Inflammatory macrophage (primary cell): ENCODE measurements at regions not wholly inside any gene's neighbourhood (a gene's known extent, or its start where the extent isn't known, plus 50 kb on each side); places are given as distances from the start of the nearest gene placed in this dataset.
"Not testable (repeated sequence)": the region's sequence is repeated elsewhere in the genome, so short reads cannot be mapped to it uniquely, and the experiment has no call there.

Experiments used
- DNase-seq, 2 donors: peaks; one replicate each; pipeline ENCODE4 v3.0.0-alpha.2; 2020 to 2022

DNA sequence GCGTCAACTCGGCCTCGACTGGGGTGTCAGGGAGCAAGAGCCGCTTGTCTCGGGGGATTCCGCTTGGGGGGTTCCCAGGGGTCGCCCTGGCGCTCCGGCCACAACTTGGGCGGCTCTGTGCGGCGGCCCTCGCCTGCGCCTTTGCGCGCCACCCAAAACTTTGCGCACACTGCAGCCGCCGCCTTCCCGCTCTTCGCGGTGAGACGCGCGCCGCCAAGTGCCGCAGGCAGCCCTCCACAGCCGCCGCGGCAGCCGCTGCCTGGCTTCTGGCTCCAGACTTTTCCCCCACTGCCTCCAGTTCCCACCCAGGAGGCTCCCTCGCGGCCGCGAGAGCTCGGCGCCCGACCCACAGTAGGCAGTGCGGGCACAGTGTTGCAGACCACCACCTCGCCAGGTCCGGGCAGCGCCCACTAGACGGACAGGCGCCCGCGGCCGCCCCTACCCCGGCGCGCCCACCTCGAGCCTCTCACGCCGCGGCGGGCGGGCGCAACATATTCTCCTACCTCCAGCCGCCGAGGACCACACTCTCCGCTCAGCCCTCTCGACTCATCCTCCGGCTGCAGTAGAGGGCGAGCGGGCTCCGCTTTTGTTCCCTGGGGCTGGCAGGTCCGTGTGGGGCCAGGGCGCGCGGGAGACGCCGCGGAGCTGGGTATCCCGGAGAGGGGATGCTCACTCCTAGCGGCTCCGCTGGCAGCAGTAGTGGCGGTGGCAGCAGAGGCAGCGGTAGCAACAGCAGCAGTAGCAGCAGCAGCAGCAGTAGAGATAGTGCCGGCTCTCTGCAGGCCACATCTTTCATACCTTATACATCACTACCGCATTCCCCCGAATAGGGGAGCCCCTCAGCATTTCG lies 296.6 kb downstream of the OMA1 start:
- DNase-seq: no peak

DNA sequence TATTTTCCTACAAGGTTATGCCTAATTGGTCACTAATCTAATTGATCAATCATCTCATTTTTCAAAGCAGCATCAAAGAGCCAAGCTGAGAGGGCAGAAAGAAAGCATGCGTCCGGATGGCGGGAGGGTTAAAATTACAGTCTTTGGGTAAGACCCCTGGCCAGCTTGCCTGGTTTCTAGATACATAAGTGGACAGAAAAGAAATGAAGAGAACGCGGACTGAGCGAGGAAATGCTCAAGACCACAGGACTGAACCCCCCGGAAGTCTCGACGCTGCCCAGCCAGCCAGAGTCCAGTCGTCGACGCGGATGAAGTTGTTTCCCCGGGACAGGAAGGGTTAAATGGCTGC lies 297.2 kb downstream of the OMA1 start:
- no peak for DNase-seq

DNA sequence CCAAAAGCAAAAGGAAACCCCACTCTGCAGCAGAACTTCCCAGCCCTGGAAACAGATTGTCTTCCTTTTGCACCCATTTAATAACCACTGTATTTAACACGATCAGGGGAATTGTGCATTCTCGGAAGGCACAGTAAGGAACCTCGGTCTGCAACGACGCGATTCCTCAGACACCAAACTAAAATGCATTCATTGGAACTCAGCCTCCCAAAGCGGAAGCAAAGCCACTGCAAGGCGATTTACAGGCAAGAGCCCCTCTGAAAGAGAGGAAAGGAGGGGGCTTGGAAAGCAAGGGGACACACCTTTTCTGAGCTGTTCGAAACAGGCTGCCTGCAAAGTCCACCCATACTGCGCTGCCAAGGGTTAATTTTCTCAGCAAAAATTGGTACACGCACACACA lies 297.7 kb downstream of the OMA1 start:
- no peak for DNase-seq

DNA sequence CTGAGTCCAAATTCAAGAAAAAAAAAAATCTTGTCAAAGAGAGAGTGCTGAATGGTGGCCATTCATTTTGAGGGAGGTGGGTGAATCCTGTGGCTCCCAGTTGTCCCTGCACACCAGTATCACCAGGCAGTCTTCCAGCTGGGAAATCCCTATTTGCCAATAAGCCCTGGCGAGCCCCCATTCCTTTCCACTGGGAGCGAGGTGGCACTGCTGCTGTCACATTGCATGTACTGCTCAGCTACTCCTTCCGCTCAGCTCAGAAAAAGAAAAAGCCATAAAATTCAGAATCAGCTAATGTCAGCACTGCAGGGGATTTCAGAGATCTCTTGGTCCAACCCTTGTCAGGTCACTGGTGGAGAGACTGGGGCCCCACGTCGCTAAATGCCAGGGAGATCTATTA lies 298.5 kb downstream of the OMA1 start:
- DNase-seq: no peak

GRCh38 chr1:58246549-58246948 lies 300.0 kb downstream of the OMA1 start:
- no peak for DNase-seq

- no peak for DNase-seq
These were observed 301.7 kb downstream of the OMA1 start for GRCh38 chr1:58244872-58245271.

GRCh38 chr1:58238846-58239245 lies 307.7 kb downstream of the OMA1 start:
- no peak for DNase-seq

GRCh38 chr1:58233729-58234128 lies 312.8 kb downstream of the OMA1 start:
- no peak for DNase-seq

DNA sequence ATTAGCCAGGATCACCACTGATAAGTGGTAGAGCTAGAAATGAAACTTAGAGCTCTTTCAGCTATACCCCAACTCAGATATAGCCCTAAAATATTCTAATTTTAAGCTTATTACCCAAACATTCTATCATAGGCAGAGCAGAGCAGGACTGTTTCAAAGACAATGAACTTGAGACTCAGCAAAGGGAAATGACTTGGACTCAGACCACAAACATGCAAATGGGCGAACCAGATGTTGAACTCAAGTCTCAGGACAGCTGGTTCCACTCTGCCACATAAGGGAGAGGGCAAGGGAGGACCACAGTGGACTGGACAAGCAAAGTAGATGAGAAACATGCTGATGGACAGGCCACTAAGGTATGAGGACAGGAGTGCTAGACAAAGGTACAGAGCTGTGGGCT lies 315.3 kb downstream of the OMA1 start:
- no peak for DNase-seq

DNA sequence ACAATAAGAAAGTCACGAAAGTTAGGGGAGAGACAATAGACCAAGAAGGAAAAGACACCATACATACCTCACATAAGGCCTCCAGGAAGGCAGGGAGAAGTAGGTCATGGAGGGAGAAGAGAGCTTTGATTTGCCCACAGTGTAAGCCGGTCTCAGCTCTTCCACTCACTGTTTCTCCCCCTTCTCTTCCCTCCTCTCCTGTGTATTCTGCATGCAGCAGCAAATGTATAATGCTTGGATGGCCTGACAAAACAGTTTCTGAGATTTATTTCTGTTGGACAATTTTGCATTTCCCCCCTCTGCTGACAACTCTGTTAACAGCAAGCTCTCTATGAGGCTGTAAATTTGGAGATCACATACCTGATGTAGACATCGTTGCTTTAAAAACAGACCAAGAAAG lies 318.9 kb downstream of the OMA1 start:
- no peak for DNase-seq

DNA sequence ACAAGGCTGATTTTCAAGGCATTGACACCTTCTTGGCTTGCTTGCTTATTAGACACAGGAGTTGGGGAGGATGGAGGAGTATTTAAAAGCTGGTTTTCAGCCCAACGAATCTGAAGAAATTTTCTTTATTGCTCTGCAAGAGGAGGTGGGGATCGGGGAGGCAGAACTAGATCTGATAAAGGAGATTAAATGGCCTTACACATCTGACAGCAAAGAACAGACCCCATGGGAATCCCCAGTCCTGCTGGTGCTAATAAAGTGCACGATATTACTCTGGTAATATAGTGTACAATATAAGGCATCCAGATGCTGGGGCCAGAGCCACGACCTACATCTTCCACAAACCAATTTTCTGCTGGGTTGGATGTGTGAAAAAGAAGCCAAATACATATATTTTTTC lies 323.0 kb downstream of the OMA1 start:
- no peak for DNase-seq

DNA sequence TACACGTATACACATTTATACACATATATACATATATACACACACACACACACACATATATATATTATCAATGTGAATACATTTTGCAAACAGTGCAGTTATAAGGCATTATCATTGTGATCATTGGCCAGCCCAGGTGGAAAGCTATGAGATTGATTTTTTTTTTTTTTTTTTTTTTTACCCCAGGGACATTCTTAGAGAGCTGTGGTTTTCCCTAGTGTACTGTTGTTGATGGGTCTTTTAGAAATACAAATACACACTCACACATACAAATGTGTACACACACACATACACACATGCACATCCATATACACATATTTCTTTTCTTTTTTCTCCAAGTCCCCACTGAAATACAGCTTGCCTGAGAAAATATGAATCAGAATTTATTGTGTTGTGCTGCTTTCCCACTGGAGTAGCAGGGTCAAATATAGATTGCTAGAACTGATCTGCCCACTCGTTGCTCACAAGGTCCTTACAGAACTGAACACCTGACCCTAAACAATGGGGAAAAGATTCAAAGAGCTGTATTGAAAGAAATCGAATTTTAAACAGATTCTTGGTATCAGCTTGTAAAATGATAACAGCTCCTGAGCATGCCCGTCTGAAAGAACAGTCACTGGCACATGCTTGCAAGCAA lies 325.6 kb downstream of the OMA1 start:
- no peak for DNase-seq

DNA sequence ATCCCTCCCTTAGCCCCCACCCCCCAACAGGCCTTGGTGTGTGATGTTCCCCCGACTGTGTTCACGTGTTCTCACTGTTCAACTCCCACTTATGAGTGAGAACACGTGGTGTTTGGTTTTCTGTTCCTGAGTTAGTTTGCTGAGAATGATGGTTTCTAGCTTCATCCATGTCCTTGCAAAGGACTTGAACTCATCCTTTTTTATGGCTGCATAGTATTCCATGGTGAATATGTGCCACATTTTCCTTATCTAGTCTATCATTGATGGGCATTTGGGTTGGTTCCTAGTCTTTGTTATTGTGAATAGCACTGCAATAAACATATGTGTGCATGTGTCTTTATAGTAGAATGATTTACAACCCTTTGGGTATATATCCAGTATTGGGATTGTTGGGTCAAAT lies 330.4 kb downstream of the OMA1 start:
- not testable (repeated sequence) for DNase-seq

DNA sequence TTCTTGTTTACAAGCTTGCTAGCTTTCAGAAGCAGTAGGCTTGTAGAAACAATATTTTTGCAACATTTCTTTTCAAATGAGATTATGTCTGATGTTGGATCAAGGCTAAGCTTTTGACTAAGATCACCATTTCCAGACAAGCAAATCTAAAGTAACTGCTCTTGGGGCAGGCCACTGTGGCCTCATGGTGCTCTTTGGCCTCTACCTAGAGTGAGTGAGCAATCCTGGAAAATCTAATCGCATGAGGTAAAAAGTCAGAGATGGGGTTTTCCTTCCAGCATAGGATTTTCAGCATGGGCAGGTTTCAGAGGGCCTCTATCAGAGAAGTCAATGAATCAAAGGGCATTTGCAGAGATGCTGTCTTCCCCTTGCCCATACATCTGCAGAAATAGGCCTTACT lies 331.9 kb downstream of the OMA1 start:
- DNase-seq: no peak

- no peak for DNase-seq
These were observed 334.7 kb downstream of the OMA1 start for GRCh38 chr1:58211869-58212268.

DNA sequence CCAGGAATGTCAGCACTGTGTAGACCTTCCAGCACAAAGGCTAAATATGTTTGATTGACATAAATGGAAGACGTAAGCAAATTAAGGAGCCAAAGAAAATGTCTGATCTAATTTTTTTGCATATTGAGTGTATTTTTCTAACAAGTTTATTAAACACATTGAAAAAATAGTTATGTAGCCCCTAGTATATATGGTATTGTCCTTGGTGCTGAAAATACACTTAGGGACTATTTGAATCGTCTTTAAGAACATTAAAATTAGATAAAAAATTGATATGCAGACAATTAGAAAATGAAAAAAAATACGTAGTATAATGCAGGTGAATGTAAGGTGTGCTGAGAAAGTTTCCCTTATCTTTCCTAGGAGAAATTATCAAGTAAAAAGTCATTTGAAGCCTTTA lies 337.0 kb downstream of the OMA1 start:
- DNase-seq: no peak

DNA sequence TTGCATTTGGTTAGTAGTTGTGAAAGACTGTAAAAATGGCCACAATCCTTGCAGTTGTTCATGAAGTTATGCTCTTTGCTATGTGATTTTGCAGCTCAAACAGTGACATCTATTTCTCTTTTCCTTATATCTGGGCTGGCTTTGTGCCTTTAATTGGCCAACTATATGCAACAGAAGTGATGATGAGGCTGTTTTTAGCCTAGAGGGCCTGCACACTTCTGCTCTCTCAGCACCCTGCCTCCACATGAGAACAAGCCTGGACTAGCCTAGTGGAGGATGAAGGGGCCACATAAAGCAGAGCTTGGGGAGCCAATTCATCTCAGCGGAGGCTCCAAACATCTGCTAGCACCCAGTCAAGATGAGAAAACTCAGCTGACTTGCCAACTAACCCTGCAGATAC lies 339.8 kb downstream of the OMA1 start:
- DNase-seq: no peak

- no peak for DNase-seq
These were observed 342.2 kb downstream of the OMA1 start for GRCh38 chr1:58204284-58204683.

DNA sequence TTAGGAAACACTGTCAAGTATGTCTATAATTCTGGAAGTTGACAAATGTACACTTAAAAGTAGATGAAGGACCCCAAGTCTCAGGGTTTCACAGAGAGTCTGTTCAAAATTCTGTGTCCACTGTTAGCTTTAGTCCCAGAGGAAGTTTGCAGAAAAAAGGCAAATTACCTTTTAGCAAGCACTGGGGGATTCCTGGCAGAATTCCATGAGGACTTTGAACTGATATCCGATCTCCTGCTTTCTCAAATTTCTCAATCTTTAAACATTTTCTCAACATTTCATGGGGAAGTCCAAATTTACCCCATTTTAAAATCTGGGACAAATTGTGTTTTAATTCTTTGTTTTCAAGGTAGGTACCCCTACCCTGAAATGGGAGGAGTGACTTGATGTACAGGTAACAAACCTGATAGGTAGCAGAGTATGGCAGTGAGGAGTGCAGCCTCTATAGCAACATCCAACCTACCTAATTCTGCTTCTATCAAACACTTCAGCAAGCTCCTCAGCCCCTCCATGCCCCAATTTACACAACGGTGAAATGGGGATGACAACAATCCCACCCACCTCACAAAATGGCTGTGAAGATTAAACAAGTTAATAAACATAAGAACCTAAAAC lies 344.9 kb downstream of the OMA1 start:
- DNase-seq: no peak

GRCh38 chr1:58200437-58200836 lies 346.1 kb downstream of the OMA1 start:
- DNase-seq: no peak

DNA sequence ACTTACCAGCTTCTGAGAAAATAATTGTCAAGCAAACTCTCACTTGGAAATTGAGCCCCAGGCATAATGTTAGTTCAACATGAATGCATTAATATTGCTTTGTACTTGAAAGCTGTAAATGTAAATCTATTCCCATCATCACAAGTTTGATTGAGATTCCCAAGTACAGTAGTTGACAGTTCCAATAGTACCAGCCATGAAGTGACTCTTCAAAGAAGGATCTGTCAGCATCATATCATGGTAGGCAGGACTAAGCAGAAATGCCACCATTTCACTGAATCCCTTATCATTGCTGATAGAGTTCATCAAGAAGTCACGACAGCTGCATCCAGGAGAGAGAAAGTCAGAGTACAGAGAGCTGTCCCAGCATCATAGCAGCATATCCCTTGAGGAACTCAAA lies 348.7 kb downstream of the OMA1 start:
- DNase-seq: no peak

DNA sequence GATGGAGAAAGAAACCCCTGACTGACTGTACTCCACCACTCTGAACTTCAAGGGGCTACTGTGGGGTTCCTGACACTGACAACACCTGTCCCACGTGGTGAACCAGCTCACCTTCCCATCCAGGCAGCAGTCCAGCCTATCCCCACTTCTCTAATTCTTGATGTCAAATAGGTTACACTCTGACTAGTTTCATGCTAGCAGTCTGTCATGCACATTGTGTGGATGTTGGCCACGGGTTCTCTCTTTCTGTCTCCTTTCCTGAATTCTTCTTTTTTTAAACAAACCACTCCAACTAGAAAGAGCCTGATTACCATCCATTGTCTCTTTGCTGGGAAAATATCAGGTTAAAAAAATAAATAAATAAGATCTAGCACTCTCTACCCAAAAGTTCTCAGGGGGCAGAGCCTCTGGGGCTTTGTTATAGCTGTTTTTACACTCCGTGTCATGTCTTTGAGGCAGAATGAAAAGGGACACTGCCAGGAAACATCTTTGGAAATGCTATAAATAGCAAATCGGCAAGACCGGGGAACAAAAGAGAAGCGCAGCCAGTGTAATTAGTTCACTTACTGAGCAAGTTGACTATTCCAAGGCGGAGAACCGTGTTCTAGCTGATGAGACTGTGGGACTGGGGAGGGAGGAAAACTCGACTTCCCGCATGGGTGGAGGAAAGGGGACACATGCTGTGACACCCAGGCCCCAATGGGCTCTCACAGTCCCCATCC lies 356.1 kb downstream of the OMA1 start:
- no peak for DNase-seq

DNA sequence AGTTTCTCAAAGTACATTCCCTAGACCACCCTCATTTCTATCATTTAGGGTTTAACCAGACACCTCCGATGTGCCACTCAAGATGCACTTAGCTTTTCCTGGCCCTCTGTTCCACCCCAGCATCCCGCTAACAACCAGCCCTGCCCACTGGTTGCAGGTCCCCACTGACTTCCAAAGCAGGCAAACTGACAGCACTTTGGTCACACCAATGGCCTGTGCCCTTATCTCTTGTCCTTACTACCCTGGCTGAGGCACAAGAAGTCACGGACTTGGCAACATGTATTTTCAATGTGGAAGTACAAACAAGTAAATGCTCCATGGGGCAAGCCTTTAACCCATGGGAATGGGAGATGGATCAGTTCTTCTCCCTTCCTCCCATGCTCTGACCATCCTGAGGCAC lies 357.1 kb downstream of the OMA1 start:
- DNase-seq: no peak

DNA sequence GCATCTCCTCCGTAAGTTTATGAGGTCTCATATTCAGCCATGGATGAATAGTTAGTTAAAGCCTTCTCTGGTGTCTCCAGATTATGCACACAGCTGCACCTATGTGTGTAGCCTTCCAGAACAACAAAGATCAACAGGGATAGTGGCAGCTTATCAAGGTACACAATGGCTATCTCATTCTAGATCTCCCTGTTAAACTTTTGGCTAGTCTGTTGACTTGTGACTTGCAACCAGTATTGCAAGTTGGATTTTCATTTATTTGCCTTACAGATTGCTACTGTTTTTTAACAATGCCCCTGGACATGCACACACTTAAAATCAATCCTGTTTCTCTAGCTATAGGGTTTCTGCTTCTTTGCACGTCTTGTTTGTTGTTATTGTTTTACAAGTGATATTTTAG lies 363.2 kb downstream of the OMA1 start:
- no peak for DNase-seq
